HepG2 (cell line): ENCODE measurements at regions not wholly inside any gene's neighbourhood (a gene's known extent, or its start where the extent isn't known, plus 50 kb on each side); places are given as distances from the start of the nearest gene placed in this dataset.

Experiments
- ATAC-seq: fragments of 200-7000 bp; cut with Tn5 transposase; 3 replicates; pipeline ENCODE4 v1.9.1; 2020; ENCODE audit warnings: mild to moderate bottlenecking, moderate library complexity
- BruUV-seq: library from RNA; stranded (reverse); fragments of 400-500 nt; replicated peaks from 2 replicates; lab custom pipeline; 2021; lab: Mats Ljungman, UMichigan
- CTCF ChIA-PET: fragments of 300-600 bp; formaldehyde crosslinking; extraction: SDS; loops from one replicate; lab custom pipeline; 2021; ENCODE audit warnings: low total read pairs, inconsistent platforms, low intra/inter-chr PET ratio; lab: Yijun Ruan, JAX
- POLR2A ChIA-PET: fragments of 350-600 bp; sonication (Branson Sonifier 250); formaldehyde crosslinking; loops from one replicate; lab custom pipeline; 2020; ENCODE audit warnings: antibody characterized with exemption, inconsistent platforms; lab: Yijun Ruan, JAX
- DNase-seq: peaks from one replicate; pipeline ENCODE4 v3.0.0-alpha.2; 2015; ENCODE audit warnings: low spot score
- FAIRE-seq: peaks from 3 replicates; lab custom pipeline; 2011; peaks lifted over from hg19 to GRCh38; lab: Jason Lieb, UNC
- H2AFZ ChIP-seq: one replicate; pipeline ENCODE4 v1.6.1; 2011; ENCODE audit warnings: low read length, inconsistent platforms
- H3K27ac ChIP-seq: fragments of 300-600 bp; 3 replicates; pipeline ENCODE4 v1.8.0; 2011; ENCODE audit warnings: mixed run types, mild to moderate bottlenecking, mixed read lengths, low read length, inconsistent platforms; ENCODE audit not compliant: insufficient read depth; ENCODE audit errors: extremely low read length
- H3K27me3 ChIP-seq, 2 experiments: fragments of 200-600 bp in 1 of 2; 2 replicates in 1 of 2; 3 replicates in 1 of 2; pipeline versions ENCODE4 v1.6.0 to v1.8.0; 2011; ENCODE audit warnings: low read length in 2 of 2, mild to moderate bottlenecking in 2 of 2, moderate library complexity in 2 of 2, inconsistent platforms in 1 of 2; ENCODE audit not compliant: insufficient read depth in 2 of 2, control insufficient read depth in 1 of 2
- H3K36me3 ChIP-seq, 2 experiments: fragments of 200-600 bp in 1 of 2; replicated peaks in 1 of 2; 2 replicates in 1 of 2; 3 replicates in 1 of 2; pipeline versions ENCODE4 v1.5.1 to v1.8.0; 2011; ENCODE audit warnings: low read length in 2 of 2, inconsistent platforms in 1 of 2; ENCODE audit not compliant: insufficient read depth in 2 of 2, control insufficient read depth in 1 of 2
- H3K4me1 ChIP-seq: 2 replicates; pipeline ENCODE4 v1.5.1; 2012; ENCODE audit warnings: low read length, inconsistent platforms; ENCODE audit not compliant: insufficient read depth
- H3K4me2 ChIP-seq: 2 replicates; pipeline ENCODE4 v1.6.0; 2011; ENCODE audit warnings: low read depth, low read length, inconsistent platforms
- H3K4me3 ChIP-seq, 3 experiments: fragments of 200-600 bp in 1 of 3; sonication (generic), shearing (Covaris generic) in 1 of 3; replicated peaks in 1 of 3; 2 replicates each; pipeline ENCODE4 v1.5.1; 2011 to 2016; ENCODE audit warnings: low read length in 3 of 3, inconsistent platforms in 2 of 3, low read depth in 2 of 3, mild to moderate bottlenecking in 2 of 3, control low read depth in 1 of 3, mixed read lengths in 1 of 3; ENCODE audit not compliant: insufficient read depth in 1 of 3
- H3K79me2 ChIP-seq: one replicate; pipeline ENCODE4 v1.6.1; 2011; ENCODE audit warnings: low read length, inconsistent platforms; ENCODE audit not compliant: insufficient read depth
- H3K9ac ChIP-seq: 2 replicates; pipeline ENCODE4 v1.6.0; 2011; ENCODE audit warnings: mild to moderate bottlenecking, low read depth, low read length, inconsistent platforms; ENCODE audit not compliant: insufficient read depth
- H3K9me3 ChIP-seq: 2 replicates; pipeline ENCODE4 v1.5.1; 2012; ENCODE audit warnings: mild to moderate bottlenecking, low read length
- H4K20me1 ChIP-seq: 2 replicates; pipeline ENCODE4 v1.6.0; 2011; ENCODE audit warnings: inconsistent platforms, mild to moderate bottlenecking, low read length, moderate library complexity; ENCODE audit not compliant: insufficient read depth
- ARNT ChIP-seq: fragments of 450-650 bp; IDR thresholded peaks from 2 replicates; pipeline ENCODE4 v1.6.1; 2017
- FOSL2 ChIP-seq: sonication (generic); formaldehyde crosslinking; IDR thresholded peaks from 2 replicates; pipeline ENCODE4 v1.4.0; 2020; ENCODE audit warnings: missing genetic modification reagents
- NAIF1 ChIP-seq: sonication (generic); formaldehyde crosslinking; IDR thresholded peaks from 2 replicates; pipeline ENCODE4 v1.5.0; 2020; ENCODE audit warnings: mild to moderate bottlenecking, missing genetic modification reagents, borderline replicate concordance
- NFE2L1 ChIP-seq: sonication (generic); formaldehyde crosslinking; IDR thresholded peaks from 2 replicates; pipeline ENCODE4 v1.4.0; 2020; ENCODE audit warnings: missing genetic modification reagents, mild to moderate bottlenecking, borderline replicate concordance
- NR2C2 ChIP-seq: sonication (generic); formaldehyde crosslinking; IDR thresholded peaks from 2 replicates; pipeline ENCODE4 v1.4.0; 2020; ENCODE audit warnings: missing genetic modification reagents, mild to moderate bottlenecking, moderate library complexity, borderline replicate concordance
- ZKSCAN5 ChIP-seq: sonication (generic); formaldehyde crosslinking; IDR thresholded peaks from 2 replicates; pipeline ENCODE4 v1.5.1; 2020; ENCODE audit warnings: mild to moderate bottlenecking, missing genetic modification reagents
- ZNF615 ChIP-seq: sonication (generic); formaldehyde crosslinking; IDR thresholded peaks from 2 replicates; pipeline ENCODE4 v1.5.0; 2020; ENCODE audit warnings: mild to moderate bottlenecking, missing genetic modification reagents, borderline replicate concordance
- ZNF713 ChIP-seq: sonication (generic); formaldehyde crosslinking; IDR thresholded peaks from 2 replicates; pipeline ENCODE4 v1.4.0; 2020; ENCODE audit warnings: mild to moderate bottlenecking, missing genetic modification reagents
- WGBS: methylation state at CpG from one replicate; pipeline ENCODE4 v1.1.6; 2017; ENCODE audit warnings: low lambda C conversion rate; 5-methylcytosine and 5-hydroxymethylcytosine counted together
- in situ Hi-C: cut with HindIII; loops from 2 replicates; pipeline ENCODE4 v1.10.0; 2017; ENCODE audit warnings: low pct_unique_long_range_greater_than_20kb; ENCODE audit not compliant: extremely low pct_ligation_motif_present
- intact Hi-C: fragments of 100-400 bp; cut with micrococcal nuclease; formaldehyde crosslinking; loops from one replicate; pipeline ENCODE4 v1.10.0; 2022; ENCODE audit not compliant: unreplicated experiment
- TF ChIP-seq, protein P1 (sequence below): sonication (generic); formaldehyde crosslinking; IDR thresholded peaks from 2 replicates; pipeline ENCODE4 v1.4.0; 2020; ENCODE audit warnings: missing genetic modification reagents
- TF ChIP-seq, protein P2 (sequence below), 2 experiments: sonication (generic) in 1 of 2; formaldehyde crosslinking in 1 of 2; IDR thresholded peaks; 2 replicates each; pipeline versions ENCODE4 v1.6.1 to v1.9.0; 2014 to 2022; ENCODE audit warnings: antibody characterized with exemption in 1 of 2, borderline replicate concordance in 1 of 2, inconsistent platforms in 1 of 2, low read depth in 1 of 2, missing genetic modification reagents in 1 of 2
- TF ChIP-seq, protein P3 (sequence below): sonication (generic); formaldehyde crosslinking; IDR thresholded peaks from 2 replicates; pipeline ENCODE4 v1.8.1; 2022; ENCODE audit warnings: low read depth, mild to moderate bottlenecking, missing genetic modification reagents

DNA sequence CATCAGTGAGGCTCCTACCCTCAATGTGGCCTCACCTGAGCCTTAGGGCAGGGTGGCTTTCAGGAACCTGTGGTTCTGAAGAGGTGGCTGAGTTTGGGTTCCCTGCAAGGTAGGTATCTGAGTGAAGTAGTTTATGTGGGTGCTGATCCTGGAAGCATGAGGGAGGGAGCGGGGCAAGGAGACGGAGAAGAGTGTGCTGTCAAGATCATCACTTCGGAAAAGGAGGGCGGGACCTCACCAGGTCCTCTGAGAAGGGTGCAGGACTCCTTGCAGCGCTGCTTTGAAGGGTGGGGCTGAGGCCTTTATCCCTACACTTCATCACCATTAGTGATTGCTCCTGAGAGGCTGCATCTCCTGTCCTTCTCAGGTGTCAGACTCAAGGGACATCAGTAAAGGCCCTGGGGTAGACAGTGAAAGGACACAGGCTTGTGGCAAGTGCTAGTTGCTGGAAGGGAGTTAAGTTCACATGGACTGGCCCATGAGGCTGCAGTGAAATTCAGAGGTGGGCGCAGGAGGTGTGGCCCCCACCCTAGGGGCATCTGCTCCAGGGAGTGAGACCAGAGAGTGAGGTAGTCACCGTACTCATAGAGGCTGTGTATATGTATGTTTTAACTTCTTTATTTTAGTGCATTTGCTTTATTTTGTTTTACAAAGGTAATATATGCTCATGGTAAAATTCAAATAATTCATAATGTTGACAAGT is 57.3 kb upstream of the GALNT2 start (continued):
- TF ChIP-seq, protein P1, sequence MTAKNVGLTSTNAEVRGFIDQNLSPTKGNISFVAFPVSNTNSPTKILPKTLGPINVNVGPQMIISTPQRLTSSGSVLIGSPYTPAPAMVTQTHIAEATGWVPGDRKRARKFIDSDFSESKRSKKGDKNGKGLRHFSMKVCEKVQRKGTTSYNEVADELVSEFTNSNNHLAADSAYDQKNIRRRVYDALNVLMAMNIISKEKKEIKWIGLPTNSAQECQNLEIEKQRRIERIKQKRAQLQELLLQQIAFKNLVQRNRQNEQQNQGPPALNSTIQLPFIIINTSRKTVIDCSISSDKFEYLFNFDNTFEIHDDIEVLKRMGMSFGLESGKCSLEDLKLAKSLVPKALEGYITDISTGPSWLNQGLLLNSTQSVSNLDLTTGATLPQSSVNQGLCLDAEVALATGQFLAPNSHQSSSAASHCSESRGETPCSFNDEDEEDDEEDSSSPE (CRISPR knock-in tag): no peak
- TF ChIP-seq ZKSCAN5 (CRISPR knock-in tag): no peak
- TF ChIP-seq NAIF1: no peak
- TF ChIP-seq, all 625 proteins: peak for 0

DNA sequence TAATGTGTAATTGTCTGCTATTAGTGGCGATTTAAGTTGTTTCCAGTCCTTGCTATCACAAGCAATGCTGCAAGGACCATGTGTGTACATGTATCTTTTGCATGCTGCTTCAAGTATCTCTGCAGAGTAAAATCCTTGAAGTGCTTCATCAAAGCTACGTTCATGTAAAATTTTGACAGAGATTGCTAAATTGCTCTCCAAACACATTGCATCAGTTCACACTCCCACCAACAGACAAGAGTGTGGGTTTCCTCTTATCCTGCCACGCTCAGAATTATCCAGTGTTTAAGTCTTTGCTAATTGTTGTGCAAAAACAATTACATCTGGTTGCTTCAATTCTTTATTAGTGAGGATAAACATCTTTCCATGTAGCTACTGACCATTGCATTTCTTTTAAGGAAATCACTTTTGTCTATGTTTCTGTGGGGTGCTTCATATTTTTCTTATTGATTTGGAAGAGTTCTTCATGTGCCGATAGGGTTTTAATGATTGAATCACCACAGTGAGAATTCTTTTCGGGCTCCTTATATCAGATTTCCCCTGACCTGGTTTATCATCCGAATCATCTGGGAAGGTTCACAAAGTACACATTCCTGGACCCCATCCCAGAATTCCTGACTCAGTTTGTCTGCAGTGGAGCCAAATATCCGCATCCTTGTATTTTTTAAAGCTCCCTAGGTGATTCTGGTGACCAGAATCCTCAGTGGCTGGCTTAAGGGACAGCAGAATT is 56.3 kb upstream of the GALNT2 start:
- ChIA-PET CTCF (no interaction called here), POLR2A (no interaction called here)
- BruUV-seq: no TSS peak
- Histone ChIP-seq H3K79me2 (no peaks in the 10 kb centered on the region), H3K36me3 (no peaks in the 10 kb centered on the region), H3K4me3 (no peak overlapping the region), H2AFZ (no peak overlapping the region), H3K27ac (no peak overlapping the region), H3K9ac (no peak overlapping the region), H3K4me1 (no peaks in the 10 kb centered on the region), H4K20me1 (no peaks in the 10 kb centered on the region), H3K27me3 (peaks cover 2 to 25% of the 10 kb centered on the region in 2 experiments; a peak in 4 of 5 replicates), H3K4me2 (no peak overlapping the region), H3K9me3 (no peaks in the 10 kb centered on the region)
- intact Hi-C loops (no loop called here), in situ Hi-C loops (no loop called here)
- FAIRE-seq (no peak), ATAC-seq (no peak), DNase-seq (no peak)
- 35% methylated on average over 7 of the region's 7 CpGs for WGBS
- TF ChIP-seq ZNF713 (CRISPR knock-in tag): no peak
- TF ChIP-seq, protein P2, sequence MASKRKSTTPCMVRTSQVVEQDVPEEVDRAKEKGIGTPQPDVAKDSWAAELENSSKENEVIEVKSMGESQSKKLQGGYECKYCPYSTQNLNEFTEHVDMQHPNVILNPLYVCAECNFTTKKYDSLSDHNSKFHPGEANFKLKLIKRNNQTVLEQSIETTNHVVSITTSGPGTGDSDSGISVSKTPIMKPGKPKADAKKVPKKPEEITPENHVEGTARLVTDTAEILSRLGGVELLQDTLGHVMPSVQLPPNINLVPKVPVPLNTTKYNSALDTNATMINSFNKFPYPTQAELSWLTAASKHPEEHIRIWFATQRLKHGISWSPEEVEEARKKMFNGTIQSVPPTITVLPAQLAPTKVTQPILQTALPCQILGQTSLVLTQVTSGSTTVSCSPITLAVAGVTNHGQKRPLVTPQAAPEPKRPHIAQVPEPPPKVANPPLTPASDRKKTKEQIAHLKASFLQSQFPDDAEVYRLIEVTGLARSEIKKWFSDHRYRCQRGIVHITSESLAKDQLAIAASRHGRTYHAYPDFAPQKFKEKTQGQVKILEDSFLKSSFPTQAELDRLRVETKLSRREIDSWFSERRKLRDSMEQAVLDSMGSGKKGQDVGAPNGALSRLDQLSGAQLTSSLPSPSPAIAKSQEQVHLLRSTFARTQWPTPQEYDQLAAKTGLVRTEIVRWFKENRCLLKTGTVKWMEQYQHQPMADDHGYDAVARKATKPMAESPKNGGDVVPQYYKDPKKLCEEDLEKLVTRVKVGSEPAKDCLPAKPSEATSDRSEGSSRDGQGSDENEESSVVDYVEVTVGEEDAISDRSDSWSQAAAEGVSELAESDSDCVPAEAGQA (IDR thresholded peaks at IDR 0.05; ENCODE audit: low read depth): no peak
- TF ChIP-seq, protein P2 (CRISPR knock-in tag; IDR thresholded peaks at IDR 0.05; ENCODE audit: borderline replicate concordance): no peak
- no peak for TF ChIP-seq ZNF615 (CRISPR knock-in tag)
- TF ChIP-seq FOSL2 (CRISPR knock-in tag): no peak
- TF ChIP-seq ARNT: no peak
- TF ChIP-seq NFE2L1 (CRISPR knock-in tag): no peak
- TF ChIP-seq, protein P3, sequence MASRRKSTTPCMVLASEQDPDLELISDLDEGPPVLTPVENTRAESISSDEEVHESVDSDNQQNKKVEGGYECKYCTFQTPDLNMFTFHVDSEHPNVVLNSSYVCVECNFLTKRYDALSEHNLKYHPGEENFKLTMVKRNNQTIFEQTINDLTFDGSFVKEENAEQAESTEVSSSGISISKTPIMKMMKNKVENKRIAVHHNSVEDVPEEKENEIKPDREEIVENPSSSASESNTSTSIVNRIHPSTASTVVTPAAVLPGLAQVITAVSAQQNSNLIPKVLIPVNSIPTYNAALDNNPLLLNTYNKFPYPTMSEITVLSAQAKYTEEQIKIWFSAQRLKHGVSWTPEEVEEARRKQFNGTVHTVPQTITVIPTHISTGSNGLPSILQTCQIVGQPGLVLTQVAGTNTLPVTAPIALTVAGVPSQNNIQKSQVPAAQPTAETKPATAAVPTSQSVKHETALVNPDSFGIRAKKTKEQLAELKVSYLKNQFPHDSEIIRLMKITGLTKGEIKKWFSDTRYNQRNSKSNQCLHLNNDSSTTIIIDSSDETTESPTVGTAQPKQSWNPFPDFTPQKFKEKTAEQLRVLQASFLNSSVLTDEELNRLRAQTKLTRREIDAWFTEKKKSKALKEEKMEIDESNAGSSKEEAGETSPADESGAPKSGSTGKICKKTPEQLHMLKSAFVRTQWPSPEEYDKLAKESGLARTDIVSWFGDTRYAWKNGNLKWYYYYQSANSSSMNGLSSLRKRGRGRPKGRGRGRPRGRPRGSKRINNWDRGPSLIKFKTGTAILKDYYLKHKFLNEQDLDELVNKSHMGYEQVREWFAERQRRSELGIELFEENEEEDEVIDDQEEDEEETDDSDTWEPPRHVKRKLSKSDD (CRISPR knock-in tag): no peak
- no peak for TF ChIP-seq NR2C2 (CRISPR knock-in tag)
